HEK293T (cell line): ENCODE measurements at regions not wholly inside any gene's neighbourhood (a gene's known extent, or its start where the extent isn't known, plus 50 kb on each side); places are given as distances from the start of the nearest gene placed in this dataset.

Experiments
- ARNT ChIP-seq: fragments of 450-650 bp; IDR thresholded peaks from 2 replicates; pipeline ENCODE4 v1.6.1; 2017; ENCODE audit warnings: mild to moderate bottlenecking
- FOXA1 ChIP-seq: fragments of 450-650 bp; IDR thresholded peaks from 2 replicates; pipeline ENCODE4 v1.6.1; 2016; ENCODE audit warnings: mild to moderate bottlenecking
- HDGF ChIP-seq: fragments of 450-650 bp; IDR thresholded peaks from 2 replicates; pipeline ENCODE4 v1.6.1; 2017; ENCODE audit warnings: antibody characterized with exemption, borderline replicate concordance
- NFRKB ChIP-seq: fragments of 450-650 bp; IDR thresholded peaks from 2 replicates; pipeline ENCODE4 v1.6.1; 2016; ENCODE audit warnings: mild to moderate bottlenecking, moderate library complexity
- SP1 ChIP-seq: fragments of 450-650 bp; IDR thresholded peaks from 2 replicates; pipeline ENCODE4 v1.6.1; 2017
- SUZ12 ChIP-seq: fragments of 450-650 bp; IDR thresholded peaks from 2 replicates; pipeline ENCODE4 v1.6.1; 2016; ENCODE audit warnings: mild to moderate bottlenecking

DNA sequence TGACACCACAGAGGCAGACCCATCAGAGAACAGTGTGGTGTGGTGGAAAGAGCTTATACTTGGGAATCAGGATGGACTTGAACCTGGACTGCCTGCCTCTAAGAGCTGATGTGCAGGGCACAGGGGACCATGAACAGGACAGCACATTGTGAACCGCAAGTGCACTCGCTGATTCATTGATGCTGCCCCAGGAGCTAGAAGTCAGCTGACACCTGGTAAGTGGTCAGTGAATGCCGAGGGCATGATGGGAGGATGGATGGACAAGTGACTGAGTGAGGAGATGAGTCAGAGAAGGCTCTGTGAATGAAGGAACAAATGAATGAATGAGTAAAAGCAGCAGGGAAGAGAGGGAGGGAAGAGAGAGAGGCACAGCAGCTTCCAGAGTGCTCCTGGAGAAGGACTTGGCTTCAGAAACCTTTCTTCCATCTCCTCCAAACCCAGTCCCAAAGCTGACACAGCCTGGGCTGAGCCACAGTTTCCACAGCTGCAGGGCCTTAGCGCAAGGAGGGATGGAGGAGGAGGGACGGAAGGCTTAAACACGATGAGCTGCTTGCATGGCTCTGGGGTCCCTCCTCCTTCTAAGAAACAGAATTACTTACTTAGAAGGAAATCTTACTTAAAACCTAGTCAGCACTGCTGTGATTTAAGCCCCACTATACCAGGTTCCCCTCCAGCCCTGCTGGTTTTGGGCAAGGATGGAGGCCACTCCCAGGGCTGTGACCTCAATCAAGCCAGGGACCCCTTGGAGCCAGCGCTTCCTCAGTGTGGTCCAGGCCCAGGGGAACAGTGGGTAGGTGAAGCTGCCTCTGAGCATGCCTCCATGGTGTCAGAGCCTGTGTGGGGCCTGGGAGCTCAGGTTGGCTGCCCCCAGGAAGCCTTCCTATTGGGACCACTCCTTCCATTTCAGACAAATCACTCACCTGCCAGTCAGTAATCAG, 184.6 kb downstream of the TMEM132E start:
- no peak for TF ChIP-seq HDGF
- no peak for TF ChIP-seq SP1
- TF ChIP-seq SUZ12: no peak
- TF ChIP-seq FOXA1: no peak
- no peak for TF ChIP-seq ARNT
- TF ChIP-seq NFRKB: no peak
